Left ventricle myocardium inferior (tissue), 1 donor: ENCODE measurements at regions not wholly inside any gene's neighbourhood (a gene's known extent, or its start where the extent isn't known, plus 50 kb on each side); places are given as distances from the start of the nearest gene placed in this dataset.

Source experiments
- DNase-seq: peaks from one replicate; pipeline ENCODE4 v3.0.0-alpha.2; 2020
- H3K27ac ChIP-seq: fragments of 200-600 bp; replicated peaks from 2 replicates; pipeline ENCODE4 v1.8.0; 2021
- H3K27me3 ChIP-seq: fragments of 200-600 bp; 2 replicates; pipeline ENCODE4 v1.8.0; 2021; ENCODE audit warnings: low read depth
- H3K36me3 ChIP-seq: fragments of 200-600 bp; 2 replicates; pipeline ENCODE4 v1.8.0; 2021
- H3K4me1 ChIP-seq: fragments of 200-600 bp; 2 replicates; pipeline ENCODE4 v1.8.0; 2021
- H3K4me3 ChIP-seq: fragments of 200-600 bp; 2 replicates; pipeline ENCODE4 v1.8.0; 2021; ENCODE audit warnings: mild to moderate bottlenecking, moderate library complexity
- H3K9me3 ChIP-seq: fragments of 200-600 bp; replicated peaks from 2 replicates; pipeline ENCODE4 v1.8.0; 2021
- CTCF ChIP-seq: fragments of 200-600 bp; IDR thresholded peaks from 2 replicates; pipeline ENCODE4 v1.8.0; 2021; ENCODE audit warnings: antibody characterized with exemption, mild to moderate bottlenecking, borderline replicate concordance
- intact Hi-C: fragments of 100-400 bp; cut with micrococcal nuclease; formaldehyde crosslinking; loops from one replicate; pipeline ENCODE4 v1.11.0; 2022
- donor health status: DM: no; HTN: yes; CAD: no; lungs with severe emphysema.

DNA sequence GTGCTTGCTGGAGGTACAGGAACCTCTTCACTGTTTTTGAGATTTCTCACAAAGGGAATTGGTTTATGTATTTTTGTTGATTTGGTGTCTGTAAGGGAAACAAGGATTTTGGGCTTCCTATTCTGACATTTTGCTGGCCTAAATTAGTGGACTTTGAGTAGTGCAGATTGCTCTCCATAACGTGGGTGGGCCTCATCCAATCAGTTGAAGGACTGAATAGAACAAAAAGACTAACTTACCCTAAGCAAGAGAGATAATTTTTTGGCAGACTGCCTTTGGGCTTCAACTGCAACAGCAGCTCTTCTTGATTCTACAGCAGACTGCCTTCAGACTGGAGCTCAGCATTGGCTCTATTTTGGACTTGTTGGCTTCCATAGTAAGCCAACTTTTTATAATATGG is 93.2 kb downstream of the MSX2 start:
- peaks cover 11% of the 10 kb centered on the region for H3K27me3 ChIP-seq
- intact Hi-C loops = no loop called here
- peaks cover 32% of the 10 kb centered on the region for H3K9me3 ChIP-seq
- TF ChIP-seq CTCF = no peak
- no peaks in the 10 kb centered on the region for H3K4me1 ChIP-seq
- H3K27ac ChIP-seq = no peak overlapping the region
- no peak for DNase-seq
- H3K4me3 ChIP-seq = no peak overlapping the region
- H3K36me3 ChIP-seq = no peaks in the 10 kb centered on the region

- TF ChIP-seq CTCF = peak; percentile 30
- peaks cover 11% of the 10 kb centered on the region for H3K27me3 ChIP-seq
- H3K4me3 ChIP-seq = no peak overlapping the region
- H3K9me3 ChIP-seq = peaks cover 32% of the 10 kb centered on the region
- H3K36me3 ChIP-seq = no peaks in the 10 kb centered on the region
- H3K4me1 ChIP-seq = no peaks in the 10 kb centered on the region
- no peak for DNase-seq
- H3K27ac ChIP-seq = no peak overlapping the region
- intact Hi-C loops = no loop called here
Measured at GRCh38 chr5:174816858-174817257, 92.5 kb downstream of the MSX2 start.

- H3K27me3 ChIP-seq = no peaks in the 10 kb centered on the region
- no peak overlapping the region for H3K27ac ChIP-seq
- H3K4me1 ChIP-seq = no peaks in the 10 kb centered on the region
- TF ChIP-seq CTCF = no peak
- no peak for DNase-seq
- H3K36me3 ChIP-seq = no peaks in the 10 kb centered on the region
- H3K4me3 ChIP-seq = no peak overlapping the region
- intact Hi-C loops = no loop called here
- H3K9me3 ChIP-seq = peaks cover 17% of the 10 kb centered on the region
Measured at GRCh38 chr5:174811438-174811837, 87.1 kb downstream of the MSX2 start.

DNA sequence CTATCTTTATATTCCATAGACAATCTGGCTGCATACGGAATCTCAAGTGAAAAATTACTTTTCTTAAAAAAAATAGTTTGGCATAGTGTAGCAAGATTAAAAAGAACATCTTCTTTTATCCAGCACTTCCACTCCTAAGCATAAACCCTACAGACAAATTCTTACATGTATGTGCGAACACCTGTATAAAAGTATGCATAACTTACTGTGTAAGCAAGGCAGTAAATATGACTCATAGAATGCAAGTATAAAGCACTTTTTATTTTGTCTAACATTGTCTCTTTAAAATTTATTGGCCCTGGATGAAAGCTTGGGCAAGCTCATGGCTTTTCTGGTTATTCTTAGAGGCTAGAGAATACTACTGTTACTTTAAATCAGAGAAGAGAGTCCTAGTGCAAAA is 86.4 kb downstream of the MSX2 start:
- Histone ChIP-seq H3K27ac (no peak overlapping the region), H3K36me3 (no peaks in the 10 kb centered on the region), H3K4me1 (no peaks in the 10 kb centered on the region), H3K9me3 (peaks cover 10% of the 10 kb centered on the region), H3K27me3 (no peaks in the 10 kb centered on the region), H3K4me3 (no peak overlapping the region)
- intact Hi-C loops = no loop called here
- DNase-seq = no peak
- no peak for TF ChIP-seq CTCF

GRCh38 chr5:174807471-174807870 is 83.1 kb downstream of the MSX2 start:
- Histone ChIP-seq H3K27me3 (no peaks in the 10 kb centered on the region), H3K4me1 (no peaks in the 10 kb centered on the region), H3K9me3 (peaks cover 9% of the 10 kb centered on the region), H3K4me3 (no peak overlapping the region), H3K27ac (no peak overlapping the region), H3K36me3 (no peaks in the 10 kb centered on the region)
- TF ChIP-seq CTCF = no peak
- intact Hi-C loops = no loop called here
- DNase-seq = no peak

GRCh38 chr5:174806729-174807128 is 82.3 kb downstream of the MSX2 start:
- no peak overlapping the region for H3K4me3 ChIP-seq
- H3K27ac ChIP-seq = no peak overlapping the region
- no peak for DNase-seq
- peaks cover 9% of the 10 kb centered on the region for H3K9me3 ChIP-seq
- no peak for TF ChIP-seq CTCF
- intact Hi-C loops = no loop called here
- no peaks in the 10 kb centered on the region for H3K27me3 ChIP-seq
- H3K36me3 ChIP-seq = no peaks in the 10 kb centered on the region
- no peaks in the 10 kb centered on the region for H3K4me1 ChIP-seq
